SK-N-SH treated with all-trans-retinoic acid at 6 μM for 48 hours (cell line): ENCODE measurements at regions not wholly inside any gene's neighbourhood (a gene's known extent, or its start where the extent isn't known, plus 50 kb on each side); places are given as distances from the start of the nearest gene placed in this dataset.

Experiments used
- ATAC-seq: fragments of 200-7000 bp; cut with Tn5 transposase; 3 replicates; pipeline ENCODE4 v1.9.1; 2020; ENCODE audit warnings: mild to moderate bottlenecking, moderate library complexity
- ARNTL ChIP-seq: fragments of 450-650 bp; formaldehyde crosslinking; IDR thresholded peaks from 2 replicates; pipeline ENCODE4 v1.5.0; 2020; ENCODE audit warnings: low read depth, mild to moderate bottlenecking, moderate library complexity, borderline replicate concordance
- BACH2 ChIP-seq: fragments of 250-450 bp; sonication (Bioruptor Pico); IDR thresholded peaks from 2 replicates; pipeline ENCODE4 v1.9.0; 2021; ENCODE audit warnings: mild to moderate bottlenecking, borderline replicate concordance
- CREB5 ChIP-seq: fragments of 250-450 bp; sonication (Bioruptor Pico); IDR thresholded peaks from 2 replicates; pipeline ENCODE4 v1.5.1; 2020; ENCODE audit warnings: low read depth, mild to moderate bottlenecking, moderate library complexity
- CSDC2 ChIP-seq: fragments of 250-450 bp; sonication (Bioruptor Pico); IDR thresholded peaks from 2 replicates; pipeline ENCODE4 v1.5.0; 2020; ENCODE audit warnings: mild to moderate bottlenecking, moderate library complexity
- ESRRG ChIP-seq: fragments of 250-450 bp; sonication (Bioruptor Pico); IDR thresholded peaks from 2 replicates; pipeline ENCODE4 v1.6.1; 2021; ENCODE audit warnings: mild to moderate bottlenecking
- GLIS3 ChIP-seq: fragments of 250-450 bp; sonication (Bioruptor Pico); IDR thresholded peaks from 2 replicates; pipeline ENCODE4 v1.5.0; 2020; ENCODE audit warnings: mild to moderate bottlenecking, moderate library complexity
- ISL1 ChIP-seq: fragments of 250-450 bp; sonication (Bioruptor Pico); IDR thresholded peaks from 2 replicates; pipeline ENCODE4 v2.1.2; 2022; ENCODE audit warnings: mild to moderate bottlenecking, moderate library complexity
- OSR1 ChIP-seq: fragments of 250-450 bp; sonication (Bioruptor Pico); IDR thresholded peaks from 2 replicates; pipeline ENCODE4 v1.8.0; 2022; ENCODE audit warnings: moderate library complexity, mild to moderate bottlenecking, inconsistent platforms
- PATZ1 ChIP-seq: fragments of 250-450 bp; sonication (Bioruptor Pico); IDR thresholded peaks from 2 replicates; pipeline ENCODE4 v1.8.0; 2020; ENCODE audit warnings: mild to moderate bottlenecking, moderate library complexity, borderline replicate concordance
- POU6F1 ChIP-seq: fragments of 250-450 bp; sonication (Bioruptor Pico); IDR thresholded peaks from 2 replicates; pipeline ENCODE4 v1.8.0; 2021; ENCODE audit warnings: low read depth, mild to moderate bottlenecking, moderate library complexity, borderline replicate concordance
- PPARA ChIP-seq: fragments of 250-450 bp; sonication (Bioruptor Pico); IDR thresholded peaks from 2 replicates; pipeline ENCODE4 v1.5.0; 2020; ENCODE audit warnings: mild to moderate bottlenecking, borderline replicate concordance
- RARB ChIP-seq: fragments of 250-450 bp; sonication (Bioruptor Pico); IDR thresholded peaks from 2 replicates; pipeline ENCODE4 v1.8.0; 2021; ENCODE audit warnings: mild to moderate bottlenecking, moderate library complexity
- SNAI2 ChIP-seq: fragments of 250-450 bp; sonication (Bioruptor Pico); IDR thresholded peaks from 2 replicates; pipeline ENCODE4 v1.5.0; 2020; ENCODE audit warnings: mild to moderate bottlenecking, moderate library complexity
- TCF4 ChIP-seq: fragments of 250-450 bp; sonication (Bioruptor Pico); IDR thresholded peaks from 2 replicates; pipeline ENCODE4 v1.8.0; 2021; ENCODE audit warnings: mild to moderate bottlenecking, moderate library complexity, borderline replicate concordance
- TOX ChIP-seq: fragments of 250-450 bp; sonication (Bioruptor Pico); IDR thresholded peaks from 2 replicates; pipeline ENCODE4 v1.8.0; 2021; ENCODE audit warnings: mild to moderate bottlenecking, moderate library complexity, borderline replicate concordance
- ZC3H10 ChIP-seq: fragments of 250-450 bp; sonication (Bioruptor Pico); IDR thresholded peaks from 2 replicates; pipeline ENCODE4 v1.5.1; 2021; ENCODE audit warnings: mild to moderate bottlenecking, moderate library complexity
- ZFP3 ChIP-seq: fragments of 250-450 bp; sonication (Bioruptor Pico); IDR thresholded peaks from 2 replicates; pipeline ENCODE4 v1.5.0; 2020; ENCODE audit warnings: mild to moderate bottlenecking, moderate library complexity
- ZFP30 ChIP-seq: fragments of 450-650 bp; formaldehyde crosslinking; IDR thresholded peaks from 2 replicates; pipeline ENCODE4 v1.5.0; 2022; ENCODE audit warnings: mild to moderate bottlenecking, moderate library complexity
- ZNF565 ChIP-seq: fragments of 450-650 bp; formaldehyde crosslinking; conservative IDR thresholded peaks from 2 replicates; pipeline ENCODE4 v1.5.0; 2020; ENCODE audit warnings: low read depth, mild to moderate bottlenecking, moderate library complexity
- ZNF70 ChIP-seq: fragments of 450-650 bp; formaldehyde crosslinking; IDR thresholded peaks from 2 replicates; pipeline ENCODE4 v1.5.0; 2020; ENCODE audit warnings: mild to moderate bottlenecking, moderate library complexity
- ZNF8 ChIP-seq: fragments of 450-650 bp; formaldehyde crosslinking; IDR thresholded peaks from 2 replicates; pipeline ENCODE4 v1.5.0; 2020; ENCODE audit warnings: mild to moderate bottlenecking, moderate library complexity

- ATAC-seq = peak; percentile 36
These were observed 78.7 kb upstream of the BTN3A2 start for GRCh38 chr6:26286168-26286877.

GRCh38 chr6:26288155-26288554 lies 76.8 kb upstream of the BTN3A2 start:
- no peak for ATAC-seq
- TF ChIP-seq PATZ1 (CRISPR knock-in tag) (no peak), PPARA (CRISPR knock-in tag) (no peak), GLIS3 (no peak), ESRRG (no peak), CSDC2 (no peak), ZNF565 (no peak), OSR1 (no peak), SNAI2 (CRISPR knock-in tag) (no peak), TCF4 (CRISPR knock-in tag) (no peak)

More at GRCh38 chr6:26286168-26286877, 78.7 kb upstream of the BTN3A2 start:
- TF ChIP-seq PATZ1 (CRISPR knock-in tag) (no peak), ZNF8 (CRISPR knock-in tag) (no peak), ARNTL (CRISPR knock-in tag) (no peak), POU6F1 (no peak), CSDC2 (no peak), BACH2 (CRISPR knock-in tag) (no peak)
- TF ChIP-seq, all 23 proteins: peak for 0

GRCh38 chr6:26290941-26291340 lies 74.1 kb upstream of the BTN3A2 start:
- TF ChIP-seq ESRRG = no peak
- no peak for TF ChIP-seq ZFP30 (CRISPR knock-in tag)
- no peak for TF ChIP-seq ZNF70
- no peak for TF ChIP-seq ZC3H10 (CRISPR knock-in tag)
- TF ChIP-seq ZNF8 (CRISPR knock-in tag) = no peak

GRCh38 chr6:26292709-26293108 lies 72.3 kb upstream of the BTN3A2 start:
- TF ChIP-seq BACH2 (CRISPR knock-in tag) (no peak), CREB5 (CRISPR knock-in tag) (no peak), ISL1 (CRISPR knock-in tag) (no peak), GLIS3 (no peak), ZNF565 (no peak), POU6F1 (no peak), ZFP30 (CRISPR knock-in tag) (no peak), TCF4 (CRISPR knock-in tag) (no peak), ZNF8 (CRISPR knock-in tag) (no peak), ZFP3 (no peak), RARB (CRISPR knock-in tag) (no peak), ESRRG (no peak), PPARA (CRISPR knock-in tag) (no peak), TOX (CRISPR knock-in tag) (no peak), ZC3H10 (CRISPR knock-in tag) (no peak)
- no peak for ATAC-seq

More at GRCh38 chr6:26290941-26291340, 74.1 kb upstream of the BTN3A2 start:
- no peak for ATAC-seq
